AG04449 (cell line): ENCODE measurements at regions not wholly inside any gene's neighbourhood (a gene's known extent, or its start where the extent isn't known, plus 50 kb on each side); places are given as distances from the start of the nearest gene placed in this dataset.
"Not testable (repeated sequence)": the region's sequence is repeated elsewhere in the genome, so short reads cannot be mapped to it uniquely, and the experiment has no call there.

Experiments
- CTCF ChIA-PET: fragments of 350-600 bp; formaldehyde crosslinking; extraction: SDS; loops from one replicate; lab custom pipeline; 2021; ENCODE audit warnings: antibody characterized with exemption; lab: Yijun Ruan, JAX
- POLR2A ChIA-PET: fragments of 400-600, 350-600 bp; formaldehyde crosslinking; extraction: SDS; loops from one replicate; lab custom pipeline; 2020; ENCODE audit warnings: antibody characterized with exemption, inconsistent platforms; lab: Yijun Ruan, JAX
- DNase-seq: peaks from one replicate; pipeline ENCODE4 v3.0.0-alpha.2; 2010; ENCODE audit warnings: low read depth, low spot score
- H3K4me3 ChIP-seq: 2 replicates; pipeline ENCODE4 v1.5.1; 2011; ENCODE audit warnings: low read depth, mild to moderate bottlenecking, control low read depth, low read length
- CTCF ChIP-seq: IDR thresholded peaks from one replicate; pipeline ENCODE4 v1.5.1; 2011; ENCODE audit warnings: mild to moderate bottlenecking, moderate library complexity, low read length, control low read depth, inconsistent platforms; ENCODE audit not compliant: insufficient read depth; ENCODE audit errors: missing control alignments

GRCh38 chr16:64343061-64343819 is 778.6 kb downstream of the CDH11 start:
- no peak for TF ChIP-seq CTCF
- POLR2A ChIA-PET: no interaction called here
- H3K4me3 ChIP-seq: no peak overlapping the region

GRCh38 chr16:64341336-64341735 is 780.5 kb downstream of the CDH11 start:
- CTCF ChIA-PET, DNase-seq, H3K4me3 ChIP-seq, POLR2A ChIA-PET: not testable (repeated sequence)

More at GRCh38 chr16:64343061-64343819, 778.6 kb downstream of the CDH11 start:
- CTCF ChIA-PET: no interaction called here
- no peak for DNase-seq

GRCh38 chr16:64339052-64339770 is 782.7 kb downstream of the CDH11 start:
- no peak overlapping the region for H3K4me3 ChIP-seq
- CTCF ChIA-PET: interaction anchor here (1.0 to 1.6 kb wide), 2 partner anchors 9 to 17 kb away, joined by 3 to 4 read pairs; no protein-coding TSS in a partner anchor
- POLR2A ChIA-PET: no interaction called here
- DNase-seq: peak; percentile 60
- TF ChIP-seq CTCF: no peak

DNA sequence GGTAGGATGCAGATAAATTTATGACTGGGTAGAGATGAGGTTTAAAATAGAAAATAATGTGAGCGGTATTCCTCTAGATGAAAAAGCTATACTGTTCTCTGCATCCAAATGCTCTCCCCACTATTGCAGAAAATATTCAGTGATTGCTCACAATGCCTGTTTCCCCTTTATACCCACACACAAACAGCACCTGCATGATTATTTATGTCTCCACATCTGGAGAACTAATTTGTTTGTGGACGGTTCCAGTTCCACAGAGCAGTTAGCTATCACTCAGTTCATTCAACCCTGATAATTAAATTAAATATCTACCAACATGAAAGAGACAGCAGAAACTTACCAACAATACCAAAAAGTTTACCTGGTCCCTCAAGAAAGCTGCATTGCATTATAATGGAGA is 800.0 kb downstream of the CDH11 start:
- DNase-seq: no peak
- POLR2A ChIA-PET: no interaction called here
- TF ChIP-seq CTCF: no peak
- CTCF ChIA-PET: no interaction called here
- H3K4me3 ChIP-seq: no peak overlapping the region

DNA sequence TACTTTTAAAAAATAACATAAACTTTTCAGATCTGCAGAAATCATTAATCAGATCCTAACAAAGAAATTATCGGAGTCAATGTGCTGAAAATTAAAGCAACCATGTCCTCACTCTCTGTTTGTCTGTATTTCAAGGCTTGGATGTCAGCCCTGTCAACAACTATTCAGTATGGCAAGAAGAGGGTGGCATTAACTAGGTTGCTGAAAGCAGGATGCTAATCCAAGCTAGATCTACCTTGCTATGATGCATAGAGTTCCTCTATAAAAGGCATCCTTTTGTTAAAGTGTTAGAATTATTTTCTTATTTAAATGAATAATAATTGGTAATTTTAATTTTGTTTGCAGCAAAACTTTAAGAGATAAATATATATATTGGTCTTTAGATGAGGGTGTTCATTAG is 800.8 kb downstream of the CDH11 start:
- POLR2A ChIA-PET: no interaction called here
- no peak overlapping the region for H3K4me3 ChIP-seq
- TF ChIP-seq CTCF: no peak
- CTCF ChIA-PET: no interaction called here
- no peak for DNase-seq

DNA sequence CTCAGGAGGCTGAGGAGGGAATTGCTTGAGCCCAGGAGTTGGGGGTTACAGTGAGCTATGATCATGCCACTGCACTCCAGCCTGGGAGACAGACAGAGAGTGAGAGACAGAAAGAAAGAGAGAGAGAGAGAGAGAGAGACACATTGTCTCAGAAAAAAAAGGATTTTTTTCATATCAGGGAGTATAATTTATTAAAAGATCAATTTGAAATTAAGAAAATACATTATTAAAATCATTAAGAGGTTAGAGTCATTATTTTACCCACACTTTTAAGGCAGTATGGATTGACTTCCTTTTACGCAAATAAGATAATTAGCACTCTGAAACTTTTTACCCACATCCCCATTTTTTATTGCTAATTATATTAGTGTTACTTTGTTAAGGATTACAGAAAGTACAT is 804.3 kb downstream of the CDH11 start:
- CTCF ChIA-PET: no interaction called here
- H3K4me3 ChIP-seq: no peak overlapping the region
- POLR2A ChIA-PET: no interaction called here
- no peak for DNase-seq
- TF ChIP-seq CTCF: no peak

GRCh38 chr16:64313726-64314125 is 808.1 kb downstream of the CDH11 start:
- CTCF ChIA-PET: no interaction called here
- POLR2A ChIA-PET: no interaction called here
- H3K4me3 ChIP-seq: no peak overlapping the region
- no peak for TF ChIP-seq CTCF
- no peak for DNase-seq
